Psoas muscle (tissue), 7 donors: ENCODE measurements at regions not wholly inside any gene's neighbourhood (a gene's known extent, or its start where the extent isn't known, plus 50 kb on each side); places are given as distances from the start of the nearest gene placed in this dataset.

Source experiments
- ATAC-seq, 4 donors: fragments of 200-7000 bp; cut with Tn5 transposase; one replicate each; pipeline ENCODE4 v1.9.1; 2020; ENCODE audit warnings: moderate library complexity in 3 of 4, mild to moderate bottlenecking in 2 of 4
- DNase-seq, 2 donors: peaks; one replicate each; pipeline ENCODE4 v3.0.0-alpha.2; 2020
- H3K27ac ChIP-seq: fragments of 200-600 bp; one replicate; pipeline ENCODE4 v1.8.0; 2022
- H3K27me3 ChIP-seq, 3 donors: fragments of 200-600 bp in 1 of 3; one replicate each; pipeline versions ENCODE4 v1.6.1 to v1.8.0; 2013 to 2022; ENCODE audit warnings: low read length in 2 of 3, mild to moderate bottlenecking in 2 of 3, moderate library complexity in 1 of 3; ENCODE audit not compliant: insufficient read depth in 3 of 3
- H3K36me3 ChIP-seq, 2 donors: fragments of 200-600 bp in 1 of 2; one replicate each; pipeline versions ENCODE4 v1.6.1 to v1.8.0; 2013 to 2022; ENCODE audit warnings: low read depth in 1 of 2, mild to moderate bottlenecking in 1 of 2, moderate library complexity in 1 of 2; ENCODE audit not compliant: insufficient read depth in 1 of 2
- H3K4me1 ChIP-seq: fragments of 200-600 bp; one replicate; pipeline ENCODE4 v1.8.0; 2022
- H3K4me3 ChIP-seq: fragments of 200-600 bp; one replicate; pipeline ENCODE4 v1.8.0; 2022; ENCODE audit warnings: mild to moderate bottlenecking
- H3K9me3 ChIP-seq: fragments of 200-600 bp; one replicate; pipeline ENCODE4 v1.8.0; 2022
- WGBS, 3 donors: extraction: QIAGEN DNeasy Blood & Tissue Kit; methylation state at CpG; one replicate each; pipeline versions ENCODE4 v1.1.6 to v1.1.7; 2013; 5-methylcytosine and 5-hydroxymethylcytosine counted together
- intact Hi-C, 2 donors: fragments of 100-400 bp; cut with DNase I; formaldehyde crosslinking; loops; one replicate each; pipeline versions ENCODE4 v1.11.0 to v1.14.2; 2022
- TF ChIP-seq, protein P1 (sequence below): fragments of 200-600 bp; IDR thresholded peaks from one replicate; pipeline ENCODE4 v1.8.0; 2022; ENCODE audit warnings: antibody characterized with exemption
- donor health status: healthy with polysubstance abuse.
- donor health status: DM: no; HTN: no; CAD: no; lungs with moderate emphysema.
- donor health status: Bipolar disorder and iron deficiency.
- donor health status: healthy.
- donor health status: DM: yes; HTN: yes; CAD: no.
- donor health status: DM: no; HTN: no; CAD: no.
- donor health status: DM: yes; HTN: yes; CAD: no.

DNA sequence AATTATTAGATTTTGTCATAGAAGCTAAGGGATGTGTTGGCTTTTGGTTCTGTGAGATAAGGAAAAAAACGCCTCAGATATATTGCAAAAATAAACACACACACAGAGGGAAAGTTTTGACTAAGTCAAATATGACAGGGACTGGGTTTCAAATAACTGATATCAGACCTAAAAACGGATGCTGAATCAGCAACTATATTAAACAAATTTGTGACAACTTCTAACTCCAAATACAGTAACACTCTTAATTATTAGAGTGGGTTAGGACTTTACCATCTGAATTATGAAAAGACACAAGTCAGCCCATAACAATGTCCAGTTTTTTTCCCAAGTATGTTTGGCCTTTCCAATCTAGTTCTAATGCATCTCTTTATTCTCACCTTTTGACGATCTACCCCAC lies 2693.1 kb downstream of the ARAP2 start:
- WGBS, 3 donors, result 82 to 87% (median 83%) methylated on average over 3 of the region's 3 CpGs
- Histone ChIP-seq H3K27ac (no peak overlapping the region), H3K36me3 (no peaks in the 10 kb centered on the region), H3K9me3 (peaks cover 11% of the 10 kb centered on the region), H3K4me3 (no peak overlapping the region), H3K27me3 (no peaks in the 10 kb centered on the region), H3K4me1 (no peaks in the 10 kb centered on the region)
- TF ChIP-seq, protein P1, sequence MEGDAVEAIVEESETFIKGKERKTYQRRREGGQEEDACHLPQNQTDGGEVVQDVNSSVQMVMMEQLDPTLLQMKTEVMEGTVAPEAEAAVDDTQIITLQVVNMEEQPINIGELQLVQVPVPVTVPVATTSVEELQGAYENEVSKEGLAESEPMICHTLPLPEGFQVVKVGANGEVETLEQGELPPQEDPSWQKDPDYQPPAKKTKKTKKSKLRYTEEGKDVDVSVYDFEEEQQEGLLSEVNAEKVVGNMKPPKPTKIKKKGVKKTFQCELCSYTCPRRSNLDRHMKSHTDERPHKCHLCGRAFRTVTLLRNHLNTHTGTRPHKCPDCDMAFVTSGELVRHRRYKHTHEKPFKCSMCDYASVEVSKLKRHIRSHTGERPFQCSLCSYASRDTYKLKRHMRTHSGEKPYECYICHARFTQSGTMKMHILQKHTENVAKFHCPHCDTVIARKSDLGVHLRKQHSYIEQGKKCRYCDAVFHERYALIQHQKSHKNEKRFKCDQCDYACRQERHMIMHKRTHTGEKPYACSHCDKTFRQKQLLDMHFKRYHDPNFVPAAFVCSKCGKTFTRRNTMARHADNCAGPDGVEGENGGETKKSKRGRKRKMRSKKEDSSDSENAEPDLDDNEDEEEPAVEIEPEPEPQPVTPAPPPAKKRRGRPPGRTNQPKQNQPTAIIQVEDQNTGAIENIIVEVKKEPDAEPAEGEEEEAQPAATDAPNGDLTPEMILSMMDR, result no peak
- intact Hi-C loops, result no loop called here
- DNase-seq, result no peak
- no peak for ATAC-seq

DNA sequence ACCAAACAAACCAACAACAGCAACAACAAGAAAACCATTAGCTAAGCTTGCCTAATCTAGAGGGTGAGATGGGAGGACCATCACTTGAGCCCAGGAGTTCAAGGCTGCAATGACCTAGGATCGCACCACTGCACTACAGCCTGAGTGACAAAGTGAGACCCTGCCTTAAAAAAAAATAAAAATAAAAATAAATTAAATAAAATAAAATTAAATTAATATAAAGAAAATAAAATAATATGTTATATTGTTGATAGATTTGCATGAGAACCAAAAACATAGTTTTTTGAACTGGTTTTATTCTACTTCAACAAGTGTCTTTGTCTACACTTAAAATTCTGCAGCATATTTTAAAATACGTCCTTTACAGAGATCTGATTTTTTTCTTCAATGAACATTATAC lies 2683.1 kb downstream of the ARAP2 start:
- no peak overlapping the region for H3K4me3 ChIP-seq
- ATAC-seq, result no peak
- H3K4me1 ChIP-seq, result no peaks in the 10 kb centered on the region
- H3K36me3 ChIP-seq, result no peaks in the 10 kb centered on the region
- intact Hi-C loops, result no loop called here
- no peak overlapping the region for H3K27ac ChIP-seq
- H3K9me3 ChIP-seq, result no peaks in the 10 kb centered on the region
- WGBS, 3 donors, result 87 to 95% (median 91%) methylated on average over 2 of the region's 2 CpGs
- TF ChIP-seq, protein P1, result no peak
- no peak for DNase-seq
- H3K27me3 ChIP-seq, result no peaks in the 10 kb centered on the region

DNA sequence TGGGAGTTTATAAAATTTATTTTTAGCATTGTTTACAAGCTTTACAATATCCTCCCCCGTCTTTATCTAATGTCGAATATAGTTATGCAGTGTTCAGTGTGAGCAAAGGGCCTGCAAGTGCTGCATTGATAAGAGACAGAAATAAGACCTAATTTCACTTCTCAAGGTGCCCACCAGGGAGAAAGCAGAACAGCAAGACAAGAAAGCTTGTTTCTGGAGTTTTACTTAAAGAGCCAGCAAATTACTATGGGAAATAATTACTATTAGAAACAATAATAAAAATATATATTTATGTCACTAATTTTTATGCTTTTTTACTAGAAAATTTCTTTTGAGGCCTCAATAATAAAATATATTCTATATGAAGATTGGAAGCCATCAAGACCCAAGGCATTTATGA lies 2677.7 kb downstream of the ARAP2 start:
- TF ChIP-seq, protein P1, result no peak
- Histone ChIP-seq H3K27me3 (no peaks in the 10 kb centered on the region), H3K36me3 (no peaks in the 10 kb centered on the region), H3K4me1 (no peaks in the 10 kb centered on the region), H3K4me3 (no peak overlapping the region), H3K27ac (no peak overlapping the region), H3K9me3 (no peaks in the 10 kb centered on the region)
- WGBS, 3 donors, result 89 to 93% (median 92%) methylated on average over 2 of the region's 2 CpGs
- intact Hi-C loops, result no loop called here
- ATAC-seq (no peak), DNase-seq (no peak)

DNA sequence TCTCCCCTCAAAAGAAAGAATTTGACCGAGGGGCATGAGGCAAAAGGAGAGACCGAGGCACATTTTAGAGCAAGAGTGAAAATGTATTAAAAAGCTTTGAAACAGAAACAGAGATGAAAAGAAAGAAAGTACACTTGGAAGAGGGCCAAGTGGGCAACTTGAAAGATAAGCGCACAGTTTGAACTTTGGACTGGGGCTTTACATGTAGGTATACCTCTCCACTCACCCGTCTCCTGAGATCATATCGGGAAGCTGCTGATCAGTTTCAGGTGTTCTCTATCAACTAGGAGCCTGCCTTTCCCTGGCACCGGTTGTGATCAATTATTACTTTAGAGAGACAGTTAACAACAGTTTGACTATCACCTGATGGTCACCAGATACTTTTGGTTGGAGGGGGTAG lies 2666.5 kb downstream of the ARAP2 start:
- no peak for DNase-seq
- Histone ChIP-seq H3K27me3 (no peaks in the 10 kb centered on the region), H3K9me3 (no peaks in the 10 kb centered on the region), H3K36me3 (no peaks in the 10 kb centered on the region), H3K27ac (no peak overlapping the region), H3K4me3 (no peak overlapping the region), H3K4me1 (no peaks in the 10 kb centered on the region)
- TF ChIP-seq, protein P1, result no peak
- WGBS, 3 donors, result 91 to 94% (median 91%) methylated on average over 6 of the region's 6 CpGs
- no peak for ATAC-seq
- intact Hi-C loops, result no loop called here

DNA sequence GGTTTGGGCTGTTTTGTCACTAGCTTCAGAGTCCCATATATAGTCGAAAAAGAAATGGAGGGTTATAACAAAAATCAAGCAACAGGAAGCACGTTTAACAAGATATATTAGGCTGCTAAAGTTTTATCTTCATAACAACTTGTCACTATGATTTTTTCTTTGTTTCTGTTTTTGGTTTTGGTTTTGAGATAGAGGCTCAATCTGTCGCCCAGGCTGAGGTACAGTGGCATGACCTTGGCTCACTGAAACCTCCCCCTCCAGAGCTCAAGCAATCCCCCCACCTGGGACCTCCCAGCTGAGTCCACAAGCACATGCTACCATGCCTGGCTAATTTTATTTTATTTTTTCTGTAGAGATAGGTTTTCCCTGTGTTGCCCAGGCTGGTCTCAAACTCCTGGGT lies 2664.4 kb downstream of the ARAP2 start:
- Histone ChIP-seq H3K27ac (no peak overlapping the region), H3K9me3 (no peaks in the 10 kb centered on the region), H3K36me3 (no peaks in the 10 kb centered on the region), H3K4me3 (no peak overlapping the region), H3K27me3 (no peaks in the 10 kb centered on the region), H3K4me1 (no peaks in the 10 kb centered on the region)
- TF ChIP-seq, protein P1, result no peak
- DNase-seq (no peak), ATAC-seq (no peak)
- intact Hi-C loops, result no loop called here
- 67 to 71% (median 70%) methylated on average over 3 of the region's 3 CpGs for WGBS, 3 donors
